ENCODE measurements at regions not wholly inside any gene's neighbourhood (a gene's known extent, or its start where the extent isn't known, plus 50 kb on each side); places are given as distances from the start of the nearest gene placed in this dataset.

DNA sequence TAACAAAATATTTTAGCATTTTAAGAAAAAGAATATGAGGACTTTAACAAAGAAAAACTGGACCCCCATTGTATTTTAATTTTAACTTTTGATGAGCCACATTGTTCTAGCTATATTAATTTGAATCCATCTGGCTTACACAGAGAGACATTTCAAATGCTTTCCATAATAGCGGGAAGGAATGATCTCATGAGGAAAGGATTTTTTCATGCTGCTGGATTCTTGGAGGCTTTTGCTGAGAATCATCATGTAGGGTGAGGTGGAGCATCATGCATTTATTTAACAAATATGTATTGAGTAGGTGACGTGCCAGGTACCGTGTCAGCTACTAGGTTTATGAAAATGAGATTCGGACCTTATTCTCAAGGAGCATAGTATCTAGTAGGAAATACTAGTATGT is 1006.3 kb downstream of the SORCS1 start:
- Histone ChIP-seq H3K36me3 (no peaks in the 10 kb centered on the region), H3K27ac (no peak overlapping the region), H3K4me1 (no peaks in the 10 kb centered on the region), H3K9me3 (no peaks in the 10 kb centered on the region), H3K27me3 (no peaks in the 10 kb centered on the region), H3K4me3 (no peak overlapping the region)
- FAIRE-seq (no peak), DNase-seq (no peak), ATAC-seq (no peak)
- TF ChIP-seq, protein P1, sequence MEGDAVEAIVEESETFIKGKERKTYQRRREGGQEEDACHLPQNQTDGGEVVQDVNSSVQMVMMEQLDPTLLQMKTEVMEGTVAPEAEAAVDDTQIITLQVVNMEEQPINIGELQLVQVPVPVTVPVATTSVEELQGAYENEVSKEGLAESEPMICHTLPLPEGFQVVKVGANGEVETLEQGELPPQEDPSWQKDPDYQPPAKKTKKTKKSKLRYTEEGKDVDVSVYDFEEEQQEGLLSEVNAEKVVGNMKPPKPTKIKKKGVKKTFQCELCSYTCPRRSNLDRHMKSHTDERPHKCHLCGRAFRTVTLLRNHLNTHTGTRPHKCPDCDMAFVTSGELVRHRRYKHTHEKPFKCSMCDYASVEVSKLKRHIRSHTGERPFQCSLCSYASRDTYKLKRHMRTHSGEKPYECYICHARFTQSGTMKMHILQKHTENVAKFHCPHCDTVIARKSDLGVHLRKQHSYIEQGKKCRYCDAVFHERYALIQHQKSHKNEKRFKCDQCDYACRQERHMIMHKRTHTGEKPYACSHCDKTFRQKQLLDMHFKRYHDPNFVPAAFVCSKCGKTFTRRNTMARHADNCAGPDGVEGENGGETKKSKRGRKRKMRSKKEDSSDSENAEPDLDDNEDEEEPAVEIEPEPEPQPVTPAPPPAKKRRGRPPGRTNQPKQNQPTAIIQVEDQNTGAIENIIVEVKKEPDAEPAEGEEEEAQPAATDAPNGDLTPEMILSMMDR (IDR thresholded peaks at IDR 0.05), result no peak
- WGBS, 2 donors, result 80 to 82% methylated on average over 4 of the region's 4 CpGs
- intact Hi-C loops (cut with DNase I), result no loop called here

DNA sequence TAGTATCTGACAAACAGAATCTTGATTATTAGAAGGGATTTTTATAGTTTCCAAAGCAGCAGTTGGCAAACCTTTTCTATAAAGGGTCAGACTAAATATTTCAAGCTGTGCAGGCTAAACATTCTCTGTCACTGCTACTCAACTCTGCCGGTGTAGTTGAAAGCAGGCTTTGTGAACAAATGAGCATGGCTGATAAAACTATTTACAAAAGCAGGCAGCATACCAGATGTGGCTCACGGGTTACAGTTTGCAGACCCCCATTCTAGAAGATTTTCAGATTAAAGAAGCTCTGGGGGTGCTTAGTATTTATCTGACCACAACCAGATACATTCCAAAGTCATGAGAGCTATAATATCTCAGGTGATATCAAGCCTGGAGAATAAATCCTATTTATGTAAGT is 1017.5 kb downstream of the SORCS1 start:
- Histone ChIP-seq H3K9me3 (no peaks in the 10 kb centered on the region), H3K4me3 (no peak overlapping the region), H3K27me3 (no peaks in the 10 kb centered on the region), H3K36me3 (no peaks in the 10 kb centered on the region), H3K27ac (no peak overlapping the region), H3K4me1 (no peaks in the 10 kb centered on the region)
- FAIRE-seq (no peak), ATAC-seq (no peak), DNase-seq (no peak)
- WGBS, 2 donors, result 3 to 6% methylated on average over 2 of the region's 2 CpGs
- TF ChIP-seq, protein P1 (IDR thresholded peaks at IDR 0.05), result no peak
- intact Hi-C loops (cut with DNase I), result no loop called here

DNA sequence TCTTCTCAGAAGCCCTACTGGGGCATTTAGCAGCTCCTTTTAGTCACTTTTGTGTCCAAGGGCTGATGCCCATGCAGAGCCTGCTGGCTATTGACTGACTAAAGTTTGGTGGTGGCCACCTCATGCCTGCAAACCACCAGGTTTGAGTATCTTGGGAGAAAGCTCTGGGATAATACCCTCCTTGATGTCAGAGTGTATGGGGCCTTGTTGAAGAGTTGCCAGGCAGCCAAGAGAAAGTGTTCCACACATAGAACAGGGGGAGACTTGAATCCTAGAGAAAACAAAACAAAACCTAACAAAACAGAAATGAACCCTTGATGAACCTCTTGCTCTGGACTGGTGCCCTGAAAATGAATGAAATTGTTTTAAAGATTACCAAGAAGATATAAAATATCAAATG is 1024.6 kb downstream of the SORCS1 start:
- Histone ChIP-seq H3K9me3 (no peaks in the 10 kb centered on the region), H3K27ac (no peak overlapping the region), H3K4me3 (no peak overlapping the region), H3K4me1 (no peaks in the 10 kb centered on the region), H3K36me3 (no peaks in the 10 kb centered on the region), H3K27me3 (no peaks in the 10 kb centered on the region)
- TF ChIP-seq, protein P1 (IDR thresholded peaks at IDR 0.05), result no peak
- ATAC-seq, result no peak
- DNase-seq, result no peak
- intact Hi-C loops (cut with DNase I), result no loop called here
- no peak for FAIRE-seq

DNA sequence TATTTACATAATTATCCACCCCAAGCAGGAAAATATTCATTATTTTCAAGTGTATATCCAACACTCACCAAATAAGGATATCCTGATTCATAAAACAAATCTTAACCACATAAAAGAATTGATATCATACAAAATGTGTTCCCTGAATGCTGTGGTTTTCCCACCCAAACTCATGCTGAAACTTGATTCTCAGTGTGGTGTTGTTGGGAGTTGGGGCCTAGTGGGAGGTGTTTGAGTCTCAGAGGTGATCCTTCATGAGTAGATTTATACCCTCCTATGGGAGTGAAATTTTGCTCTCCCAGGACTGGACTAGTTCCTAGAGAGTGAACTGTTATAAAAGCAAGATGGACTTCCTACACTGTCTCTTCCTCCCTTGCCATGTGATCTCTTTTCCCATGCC is 1028.3 kb downstream of the SORCS1 start:
- no peak for FAIRE-seq

DNA sequence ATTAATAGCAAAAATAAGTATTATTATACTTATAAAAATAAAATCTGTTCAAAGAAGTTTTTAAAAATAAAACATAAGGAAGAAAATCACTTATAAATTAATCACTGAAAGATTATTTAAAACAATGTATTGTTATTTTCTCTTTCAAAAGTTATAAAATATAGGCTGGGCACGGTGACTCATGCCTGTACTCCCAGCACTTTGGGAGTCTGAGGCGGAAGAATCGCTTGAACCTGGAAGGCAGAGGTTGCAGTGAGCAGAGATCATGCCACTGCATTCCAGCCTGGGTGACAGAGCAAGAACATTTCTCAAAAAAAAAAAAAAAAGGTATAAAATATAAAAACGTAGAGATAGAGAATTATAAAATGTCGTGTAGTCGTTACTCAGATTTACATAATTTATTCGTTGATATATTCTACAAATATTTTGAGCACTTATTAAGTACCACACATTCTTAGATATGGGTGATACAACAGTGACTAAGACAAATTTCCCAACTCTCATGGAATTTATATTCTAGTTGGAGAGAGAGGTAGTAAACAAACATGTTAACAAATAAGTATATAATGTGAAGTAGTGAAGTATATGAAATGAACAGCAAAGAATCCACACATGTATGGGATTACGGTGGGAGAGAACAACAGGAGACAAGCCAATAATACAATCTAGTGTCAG is 1030.0 kb downstream of the SORCS1 start:
- intact Hi-C loops (cut with DNase I), result no loop called here
- Histone ChIP-seq H3K4me1 (no peaks in the 10 kb centered on the region), H3K27ac (no peak overlapping the region), H3K27me3 (no peaks in the 10 kb centered on the region), H3K36me3 (no peaks in the 10 kb centered on the region), H3K9me3 (no peaks in the 10 kb centered on the region), H3K4me3 (no peak overlapping the region)
- ATAC-seq (no peak), FAIRE-seq (no peak), DNase-seq (no peak)
- TF ChIP-seq, protein P1 (IDR thresholded peaks at IDR 0.05), result no peak
- WGBS, 2 donors, result 64 to 69% methylated on average over 8 of the region's 8 CpGs

More for the DNA sequence above, 1028.3 kb downstream of the SORCS1 start:
- no peak for ATAC-seq
- H3K36me3 ChIP-seq, result no peaks in the 10 kb centered on the region
- H3K27ac ChIP-seq, result no peak overlapping the region
- H3K4me3 ChIP-seq, result no peak overlapping the region
- TF ChIP-seq, protein P1 (IDR thresholded peaks at IDR 0.05), result no peak
- H3K27me3 ChIP-seq, result no peaks in the 10 kb centered on the region
- no peaks in the 10 kb centered on the region for H3K9me3 ChIP-seq
- H3K4me1 ChIP-seq, result no peaks in the 10 kb centered on the region
- intact Hi-C loops (cut with DNase I), result no loop called here
- no peak for DNase-seq
